HL-60 (cell line): ENCODE measurements at regions not wholly inside any gene's neighbourhood (a gene's known extent, or its start where the extent isn't known, plus 50 kb on each side); places are given as distances from the start of the nearest gene placed in this dataset.

Source experiments
- DNase-seq, 2 experiments: peaks; one replicate each; pipeline ENCODE4 v3.0.0-alpha.2; 2010 to 2020; ENCODE audit warnings: low read depth in 1 of 2, low spot score in 1 of 2
- H3K27ac ChIP-seq: fragments of 250-450 bp; sonication (Bioruptor Pico); replicated peaks from 2 replicates; pipeline ENCODE4 v1.5.1; 2020; ENCODE audit warnings: mild to moderate bottlenecking, moderate library complexity
- H3K27me3 ChIP-seq: fragments of 250-450 bp; sonication (Bioruptor Pico); 2 replicates; pipeline ENCODE4 v1.5.1; 2021; ENCODE audit warnings: mild to moderate bottlenecking, moderate library complexity; ENCODE audit not compliant: insufficient read depth, poor library complexity, severe bottlenecking
- H3K4me3 ChIP-seq: replicated peaks from 2 replicates; pipeline ENCODE4 v1.5.1; 2011; ENCODE audit warnings: mild to moderate bottlenecking, control low read depth, low read length; ENCODE audit not compliant: insufficient read depth
- CTCF ChIP-seq: IDR thresholded peaks from one replicate; pipeline ENCODE4 v1.5.1; 2011; ENCODE audit warnings: low read length, control low read depth, inconsistent platforms; ENCODE audit not compliant: insufficient read depth
- GABPA ChIP-seq: IDR thresholded peaks from 2 replicates; pipeline ENCODE4 v1.6.1; 2012; ENCODE audit warnings: low read depth
- POLR2AphosphoS5 ChIP-seq: IDR thresholded peaks from 2 replicates; pipeline ENCODE4 v1.6.1; 2012; ENCODE audit warnings: low read depth
- SPI1 ChIP-seq: IDR thresholded peaks from 2 replicates; pipeline ENCODE4 v1.6.1; 2012; ENCODE audit warnings: low read depth, mild to moderate bottlenecking, borderline replicate concordance
- TF ChIP-seq, protein P1 (sequence below): IDR thresholded peaks from 2 replicates; pipeline ENCODE4 v1.6.1; 2012; ENCODE audit warnings: low read depth; ENCODE audit not compliant: insufficient replicate concordance

GRCh38 chr9:73753171-73753570, 601.5 kb downstream of the ANXA1 start:
- TF ChIP-seq CTCF (no peak), POLR2AphosphoS5 (no peak), SPI1 (no peak), GABPA (no peak)
- TF ChIP-seq, protein P1, sequence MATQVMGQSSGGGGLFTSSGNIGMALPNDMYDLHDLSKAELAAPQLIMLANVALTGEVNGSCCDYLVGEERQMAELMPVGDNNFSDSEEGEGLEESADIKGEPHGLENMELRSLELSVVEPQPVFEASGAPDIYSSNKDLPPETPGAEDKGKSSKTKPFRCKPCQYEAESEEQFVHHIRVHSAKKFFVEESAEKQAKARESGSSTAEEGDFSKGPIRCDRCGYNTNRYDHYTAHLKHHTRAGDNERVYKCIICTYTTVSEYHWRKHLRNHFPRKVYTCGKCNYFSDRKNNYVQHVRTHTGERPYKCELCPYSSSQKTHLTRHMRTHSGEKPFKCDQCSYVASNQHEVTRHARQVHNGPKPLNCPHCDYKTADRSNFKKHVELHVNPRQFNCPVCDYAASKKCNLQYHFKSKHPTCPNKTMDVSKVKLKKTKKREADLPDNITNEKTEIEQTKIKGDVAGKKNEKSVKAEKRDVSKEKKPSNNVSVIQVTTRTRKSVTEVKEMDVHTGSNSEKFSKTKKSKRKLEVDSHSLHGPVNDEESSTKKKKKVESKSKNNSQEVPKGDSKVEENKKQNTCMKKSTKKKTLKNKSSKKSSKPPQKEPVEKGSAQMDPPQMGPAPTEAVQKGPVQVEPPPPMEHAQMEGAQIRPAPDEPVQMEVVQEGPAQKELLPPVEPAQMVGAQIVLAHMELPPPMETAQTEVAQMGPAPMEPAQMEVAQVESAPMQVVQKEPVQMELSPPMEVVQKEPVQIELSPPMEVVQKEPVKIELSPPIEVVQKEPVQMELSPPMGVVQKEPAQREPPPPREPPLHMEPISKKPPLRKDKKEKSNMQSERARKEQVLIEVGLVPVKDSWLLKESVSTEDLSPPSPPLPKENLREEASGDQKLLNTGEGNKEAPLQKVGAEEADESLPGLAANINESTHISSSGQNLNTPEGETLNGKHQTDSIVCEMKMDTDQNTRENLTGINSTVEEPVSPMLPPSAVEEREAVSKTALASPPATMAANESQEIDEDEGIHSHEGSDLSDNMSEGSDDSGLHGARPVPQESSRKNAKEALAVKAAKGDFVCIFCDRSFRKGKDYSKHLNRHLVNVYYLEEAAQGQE, result no peak
- Histone ChIP-seq H3K27me3 (no peaks in the 10 kb centered on the region), H3K4me3 (no peak overlapping the region), H3K27ac (no peak overlapping the region)
- no peak for DNase-seq

- Histone ChIP-seq H3K4me3 (no peak overlapping the region), H3K27me3 (no peaks in the 10 kb centered on the region), H3K27ac (no peak overlapping the region)
- DNase-seq, result no peak
- TF ChIP-seq CTCF (no peak), GABPA (no peak), SPI1 (no peak), POLR2AphosphoS5 (no peak)
- TF ChIP-seq, protein P1, result no peak
Measured at GRCh38 chr9:73761905-73762304, 610.2 kb downstream of the ANXA1 start.

DNA sequence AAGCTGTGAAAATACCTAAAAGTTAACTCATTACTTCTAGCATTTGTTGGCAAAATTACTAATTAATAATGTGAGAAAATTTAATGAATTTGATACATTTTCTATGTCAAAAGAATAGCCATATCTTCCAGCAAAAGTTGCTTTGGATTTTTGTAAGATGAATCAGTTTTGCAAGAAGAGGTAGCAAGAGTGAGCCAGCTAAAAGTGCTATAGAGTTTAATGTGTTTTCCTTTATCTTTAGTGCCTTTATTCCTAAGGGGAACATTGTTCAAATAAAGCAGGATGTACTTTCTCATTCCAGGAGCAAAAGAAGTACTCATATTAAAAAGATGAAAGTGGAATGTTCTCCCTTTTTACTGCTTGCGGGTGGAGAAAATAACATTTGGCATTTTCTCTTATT, 622.2 kb downstream of the ANXA1 start:
- no peak for DNase-seq
- TF ChIP-seq, protein P1, result no peak
- TF ChIP-seq POLR2AphosphoS5 (no peak), SPI1 (no peak), GABPA (no peak), CTCF (no peak)
- Histone ChIP-seq H3K27ac (no peak overlapping the region), H3K27me3 (no peaks in the 10 kb centered on the region), H3K4me3 (no peak overlapping the region)
